ENCODE measurements at regions not wholly inside any gene's neighbourhood (a gene's known extent, or its start where the extent isn't known, plus 50 kb on each side); places are given as distances from the start of the nearest gene placed in this dataset.
"Not testable (repeated sequence)": the region's sequence is repeated elsewhere in the genome, so short reads cannot be mapped to it uniquely, and the experiment has no call there.

GRCh38 chr10:130974166-130974565 lies 337.4 kb downstream of the TCERG1L start:
- Mint-ChIP-seq H3K9me3 (peaks cover 3 to 17% of the 10 kb centered on the region in 2 experiments; a peak in 3 of 5 replicates), H3K36me3 (ENCODE audit: insufficient read depth in 1 of 3, low read depth in 3 of 3) (peaks cover 0 to 4% (median 0%) of the 10 kb centered on the region in 3 experiments; a peak in 2 of 7 replicates)
- no CpG with 5 or more reads among the region's 8 CpGs for WGBS (ENCODE audit: extremely low coverage, insufficient read length, low lambda C conversion rate)

DNA sequence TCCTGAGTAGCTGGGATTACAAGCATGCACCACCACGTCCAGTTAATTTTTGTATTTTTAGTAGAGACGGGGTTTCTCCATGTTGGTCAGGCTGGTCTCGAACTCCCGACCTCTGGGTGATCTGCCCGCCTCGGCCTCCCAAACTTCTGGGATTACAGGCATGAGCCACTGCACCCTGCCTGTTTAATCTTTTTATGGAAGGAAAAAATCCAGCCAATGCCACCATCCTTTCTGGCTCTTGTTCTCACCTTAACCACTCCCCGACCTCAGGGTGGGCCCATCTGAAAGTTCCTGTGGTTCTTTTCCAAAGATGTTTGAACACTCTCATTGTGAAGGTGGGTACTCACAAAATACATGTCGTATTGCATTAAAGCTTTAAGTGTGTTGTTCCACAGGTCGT lies 336.2 kb downstream of the TCERG1L start:
- H3K14ac ChIP-seq (ENCODE audit: insufficient read depth, low read length); H3K9me3 ChIP-seq (ENCODE audit: control insufficient read depth, low read depth, low read length); H4K8ac ChIP-seq (replicated peaks; ENCODE audit: insufficient read length, low read depth, low read length); H3K23me2 ChIP-seq (ENCODE audit: insufficient read length, low read depth, low read length, poor library complexity, severe bottlenecking); H3K27ac ChIP-seq (ENCODE audit: insufficient read length, low read depth, low read length); H3K23ac ChIP-seq (ENCODE audit: insufficient read length, low read depth, low read length); H2BK15ac ChIP-seq (ENCODE audit: low read depth, low read length); H4K20me1 ChIP-seq (ENCODE audit: control insufficient read depth, insufficient read depth, insufficient read length); H3K9ac ChIP-seq (ENCODE audit: extremely low read depth, insufficient read length, low read length); H4K91ac ChIP-seq (ENCODE audit: insufficient read length, low read depth, low read length); H2BK12ac ChIP-seq (ENCODE audit: insufficient read length, low read depth, low read length); H4K5ac ChIP-seq (ENCODE audit: insufficient read length, low read depth, low read length); H3K79me2 ChIP-seq (ENCODE audit: insufficient read depth, low read length); H2BK20ac ChIP-seq (ENCODE audit: low read depth, low read length, poor library complexity, severe bottlenecking); H3K27me3 ChIP-seq (ENCODE audit: insufficient read depth, low read length); H3K18ac ChIP-seq (ENCODE audit: insufficient read length, low read depth, low read length); H3K56ac ChIP-seq (ENCODE audit: insufficient read length, low read depth, low read length); H2AFZ ChIP-seq (ENCODE audit: low read length); DNase-seq; H3K4me2 ChIP-seq (ENCODE audit: insufficient read depth, insufficient read length, low read length); H3K4me1 ChIP-seq (ENCODE audit: insufficient read depth, low read length); H2AK5ac ChIP-seq (ENCODE audit: insufficient read length, low read length); H3K27ac Mint-ChIP-seq; H3K36me3 Mint-ChIP-seq (ENCODE audit: insufficient read depth in 1 of 3, low read depth in 3 of 3); H2BK5ac ChIP-seq (ENCODE audit: insufficient read length, low read length); H3K79me1 ChIP-seq (ENCODE audit: insufficient read depth, low read depth, low read length, poor library complexity, severe bottlenecking); H3K4me3 Mint-ChIP-seq; H3K27me3 Mint-ChIP-seq (ENCODE audit: low read depth); H3T11ph ChIP-seq (ENCODE audit: low read length); H2BK120ac ChIP-seq (ENCODE audit: low read depth, low read length, poor library complexity, severe bottlenecking); H3K4me1 Mint-ChIP-seq; H3K4ac ChIP-seq (ENCODE audit: low read depth, low read length): not testable (repeated sequence)
- peaks cover 7 to 21% of the 10 kb centered on the region in 2 experiments; a peak in 4 of 5 replicates for H3K9me3 Mint-ChIP-seq
- WGBS (ENCODE audit: extremely low coverage, insufficient read length, low lambda C conversion rate), result no CpG with 5 or more reads among the region's 9 CpGs

More at GRCh38 chr10:130974166-130974565, 337.4 kb downstream of the TCERG1L start:
- TF ChIP-seq CTCF (conservative IDR thresholded peaks at IDR 0.05), result no peak
- no peak overlapping the region for H3K4me2 ChIP-seq (ENCODE audit: insufficient read depth, insufficient read length, low read length)
- H3K23ac ChIP-seq (ENCODE audit: insufficient read length, low read depth, low read length), result no peak overlapping the region
- H3K9ac ChIP-seq (ENCODE audit: extremely low read depth, insufficient read length, low read length), result no peak overlapping the region
- no peaks in the 10 kb centered on the region for H3K79me2 ChIP-seq (ENCODE audit: insufficient read depth, low read length)
- H2BK120ac ChIP-seq (ENCODE audit: low read depth, low read length, poor library complexity, severe bottlenecking), result no peak overlapping the region
- Mint-ChIP-seq H3K4me3 (no peak overlapping the region), H3K27me3 (ENCODE audit: low read depth) (no peaks in the 10 kb centered on the region), H3K27ac (no peak overlapping the region), H3K4me1 (no peaks in the 10 kb centered on the region)
- no peak overlapping the region for H4K91ac ChIP-seq (ENCODE audit: insufficient read length, low read depth, low read length)
- no peak overlapping the region for H2BK15ac ChIP-seq (ENCODE audit: low read depth, low read length)
- no peak overlapping the region for H3T11ph ChIP-seq (ENCODE audit: low read length)
- no peak overlapping the region for H2BK20ac ChIP-seq (ENCODE audit: low read depth, low read length, poor library complexity, severe bottlenecking)
- H3K56ac ChIP-seq (ENCODE audit: insufficient read length, low read depth, low read length), result no peak overlapping the region
- H3K27me3 ChIP-seq (ENCODE audit: insufficient read depth, low read length), result no peaks in the 10 kb centered on the region
- no peak overlapping the region for H3K18ac ChIP-seq (ENCODE audit: insufficient read length, low read depth, low read length)
- no peaks in the 10 kb centered on the region for H3K79me1 ChIP-seq (ENCODE audit: insufficient read depth, low read depth, low read length, poor library complexity, severe bottlenecking)
- H3K14ac ChIP-seq (ENCODE audit: insufficient read depth, low read length), result no peak overlapping the region
- H4K5ac ChIP-seq (ENCODE audit: insufficient read length, low read depth, low read length), result no peak overlapping the region
- no peak overlapping the region for H3K27ac ChIP-seq (ENCODE audit: insufficient read length, low read depth, low read length)
- no peak for DNase-seq
- no peak overlapping the region for H2AFZ ChIP-seq (ENCODE audit: low read length)
- H3K4ac ChIP-seq (ENCODE audit: low read depth, low read length), result no peak overlapping the region
- H3K9me3 ChIP-seq (ENCODE audit: control insufficient read depth, low read depth, low read length), result no peaks in the 10 kb centered on the region
- H4K20me1 ChIP-seq (ENCODE audit: control insufficient read depth, insufficient read depth, insufficient read length), result no peaks in the 10 kb centered on the region
- no peaks in the 10 kb centered on the region for H3K4me1 ChIP-seq (ENCODE audit: insufficient read depth, low read length)
- no peak overlapping the region for H2BK5ac ChIP-seq (ENCODE audit: insufficient read length, low read length)
- no peak overlapping the region for H2BK12ac ChIP-seq (ENCODE audit: insufficient read length, low read depth, low read length)
- H4K8ac ChIP-seq (replicated peaks; ENCODE audit: insufficient read length, low read depth, low read length), result no peak overlapping the region
- H3K23me2 ChIP-seq (ENCODE audit: insufficient read length, low read depth, low read length, poor library complexity, severe bottlenecking), result no peaks in the 10 kb centered on the region
- H2AK5ac ChIP-seq (ENCODE audit: insufficient read length, low read length), result no peak overlapping the region

Measured in H9 (cell line).